Panc1 (cell line): ENCODE measurements at regions not wholly inside any gene's neighbourhood (a gene's known extent, or its start where the extent isn't known, plus 50 kb on each side); places are given as distances from the start of the nearest gene placed in this dataset.

Experiments
- POLR2AphosphoS5 ChIP-seq: IDR thresholded peaks from 2 replicates; pipeline ENCODE4 v1.6.1; 2012; ENCODE audit warnings: mild to moderate bottlenecking, low read depth, low read length, moderate library complexity
- SIN3A ChIP-seq: IDR thresholded peaks from 2 replicates; pipeline ENCODE4 v1.6.1; 2012; ENCODE audit warnings: low read depth, mild to moderate bottlenecking, low read length, moderate library complexity, borderline replicate concordance; ENCODE audit not compliant: insufficient read depth
- TCF7L2 ChIP-seq: IDR thresholded peaks from 2 replicates; pipeline ENCODE4 v1.6.1; 2011; ENCODE audit warnings: mild to moderate bottlenecking, low read depth, low read length, inconsistent platforms
- TF ChIP-seq, protein P1 (sequence below): fragments of 450-650 bp; IDR thresholded peaks from 2 replicates; pipeline ENCODE4 v1.5.1; 2017; ENCODE audit warnings: mild to moderate bottlenecking
- TF ChIP-seq, protein P2 (sequence below), 2 experiments: IDR thresholded peaks; 2 replicates each; pipeline ENCODE4 v1.6.1; 2011 to 2012; ENCODE audit warnings: low read depth in 2 of 2, control low read depth in 1 of 2, low read length in 1 of 2, mild to moderate bottlenecking in 1 of 2, moderate library complexity in 1 of 2; ENCODE audit not compliant: insufficient read depth in 1 of 2

DNA sequence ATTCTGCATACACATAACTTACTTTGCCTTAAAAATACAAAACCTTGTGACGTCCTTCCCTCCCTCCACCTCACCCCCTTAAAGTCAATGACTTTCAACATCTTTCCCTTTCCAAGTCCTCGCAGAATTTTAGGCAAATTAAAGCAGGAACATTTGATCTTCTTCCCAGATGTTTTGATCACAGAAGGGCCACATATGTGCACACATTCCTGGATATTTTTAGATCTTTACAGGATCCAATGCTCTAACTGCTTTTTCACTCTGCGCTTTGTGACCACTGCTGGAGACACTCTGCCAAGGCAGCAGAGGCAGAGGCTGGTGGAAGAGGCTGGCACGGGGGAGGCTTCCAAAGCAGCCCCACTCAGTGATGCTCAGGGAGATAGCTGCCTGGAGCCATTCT is 130.7 kb downstream of the SEC61B start:
- TF ChIP-seq, protein P1, sequence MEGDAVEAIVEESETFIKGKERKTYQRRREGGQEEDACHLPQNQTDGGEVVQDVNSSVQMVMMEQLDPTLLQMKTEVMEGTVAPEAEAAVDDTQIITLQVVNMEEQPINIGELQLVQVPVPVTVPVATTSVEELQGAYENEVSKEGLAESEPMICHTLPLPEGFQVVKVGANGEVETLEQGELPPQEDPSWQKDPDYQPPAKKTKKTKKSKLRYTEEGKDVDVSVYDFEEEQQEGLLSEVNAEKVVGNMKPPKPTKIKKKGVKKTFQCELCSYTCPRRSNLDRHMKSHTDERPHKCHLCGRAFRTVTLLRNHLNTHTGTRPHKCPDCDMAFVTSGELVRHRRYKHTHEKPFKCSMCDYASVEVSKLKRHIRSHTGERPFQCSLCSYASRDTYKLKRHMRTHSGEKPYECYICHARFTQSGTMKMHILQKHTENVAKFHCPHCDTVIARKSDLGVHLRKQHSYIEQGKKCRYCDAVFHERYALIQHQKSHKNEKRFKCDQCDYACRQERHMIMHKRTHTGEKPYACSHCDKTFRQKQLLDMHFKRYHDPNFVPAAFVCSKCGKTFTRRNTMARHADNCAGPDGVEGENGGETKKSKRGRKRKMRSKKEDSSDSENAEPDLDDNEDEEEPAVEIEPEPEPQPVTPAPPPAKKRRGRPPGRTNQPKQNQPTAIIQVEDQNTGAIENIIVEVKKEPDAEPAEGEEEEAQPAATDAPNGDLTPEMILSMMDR, result no peak
- TF ChIP-seq TCF7L2, result no peak
- no peak for TF ChIP-seq POLR2AphosphoS5
- TF ChIP-seq SIN3A, result no peak
- TF ChIP-seq, protein P2, sequence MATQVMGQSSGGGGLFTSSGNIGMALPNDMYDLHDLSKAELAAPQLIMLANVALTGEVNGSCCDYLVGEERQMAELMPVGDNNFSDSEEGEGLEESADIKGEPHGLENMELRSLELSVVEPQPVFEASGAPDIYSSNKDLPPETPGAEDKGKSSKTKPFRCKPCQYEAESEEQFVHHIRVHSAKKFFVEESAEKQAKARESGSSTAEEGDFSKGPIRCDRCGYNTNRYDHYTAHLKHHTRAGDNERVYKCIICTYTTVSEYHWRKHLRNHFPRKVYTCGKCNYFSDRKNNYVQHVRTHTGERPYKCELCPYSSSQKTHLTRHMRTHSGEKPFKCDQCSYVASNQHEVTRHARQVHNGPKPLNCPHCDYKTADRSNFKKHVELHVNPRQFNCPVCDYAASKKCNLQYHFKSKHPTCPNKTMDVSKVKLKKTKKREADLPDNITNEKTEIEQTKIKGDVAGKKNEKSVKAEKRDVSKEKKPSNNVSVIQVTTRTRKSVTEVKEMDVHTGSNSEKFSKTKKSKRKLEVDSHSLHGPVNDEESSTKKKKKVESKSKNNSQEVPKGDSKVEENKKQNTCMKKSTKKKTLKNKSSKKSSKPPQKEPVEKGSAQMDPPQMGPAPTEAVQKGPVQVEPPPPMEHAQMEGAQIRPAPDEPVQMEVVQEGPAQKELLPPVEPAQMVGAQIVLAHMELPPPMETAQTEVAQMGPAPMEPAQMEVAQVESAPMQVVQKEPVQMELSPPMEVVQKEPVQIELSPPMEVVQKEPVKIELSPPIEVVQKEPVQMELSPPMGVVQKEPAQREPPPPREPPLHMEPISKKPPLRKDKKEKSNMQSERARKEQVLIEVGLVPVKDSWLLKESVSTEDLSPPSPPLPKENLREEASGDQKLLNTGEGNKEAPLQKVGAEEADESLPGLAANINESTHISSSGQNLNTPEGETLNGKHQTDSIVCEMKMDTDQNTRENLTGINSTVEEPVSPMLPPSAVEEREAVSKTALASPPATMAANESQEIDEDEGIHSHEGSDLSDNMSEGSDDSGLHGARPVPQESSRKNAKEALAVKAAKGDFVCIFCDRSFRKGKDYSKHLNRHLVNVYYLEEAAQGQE (IDR thresholded peaks at IDR 0.05; ENCODE audit: insufficient read depth in 1 of 2, low read depth in 2 of 2, low read length in 1 of 2), result no peak
